K562 (cell line): ENCODE measurements at regions not wholly inside any gene's neighbourhood (a gene's known extent, or its start where the extent isn't known, plus 50 kb on each side); places are given as distances from the start of the nearest gene placed in this dataset.

ENCODE experiments used
- CREB3L1 ChIP-seq: fragments of 450-650 bp; IDR thresholded peaks from 2 replicates; pipeline ENCODE4 v1.6.1; 2014; ENCODE audit warnings: low read depth, mild to moderate bottlenecking, moderate library complexity, borderline replicate concordance
- FOXA1 ChIP-seq: fragments of 450-650 bp; IDR thresholded peaks from 2 replicates; pipeline ENCODE4 v1.6.1; 2016; ENCODE audit warnings: mild to moderate bottlenecking, borderline replicate concordance
- HNRNPLL ChIP-seq: fragments of 200-400 bp; formaldehyde crosslinking; IDR thresholded peaks from 2 replicates; pipeline ENCODE4 v1.6.1; 2017; ENCODE audit warnings: low read length, low read depth, mild to moderate bottlenecking; ENCODE audit not compliant: poor library complexity, severe bottlenecking
- HNRNPUL1 ChIP-seq: fragments of 200-400 bp; formaldehyde crosslinking; IDR thresholded peaks from 2 replicates; pipeline ENCODE4 v1.6.1; 2017; ENCODE audit warnings: low read length
- IRF1 ChIP-seq: sonication (generic); formaldehyde crosslinking; IDR thresholded peaks from 2 replicates; pipeline ENCODE4 v1.8.0; 2022; ENCODE audit warnings: missing genetic modification reagents, mild to moderate bottlenecking, borderline replicate concordance
- NELFE ChIP-seq: IDR thresholded peaks from 2 replicates; pipeline ENCODE4 v1.6.1; 2011; ENCODE audit warnings: mild to moderate bottlenecking; ENCODE audit not compliant: insufficient read depth, insufficient read length
- NFIX ChIP-seq: fragments of 250-450 bp; sonication (Bioruptor Pico); IDR thresholded peaks from 2 replicates; pipeline ENCODE4 v1.4.0; 2020; ENCODE audit warnings: low read depth, mild to moderate bottlenecking, moderate library complexity
- ZKSCAN3 ChIP-seq: fragments of 250-450 bp; sonication (Bioruptor Pico); IDR thresholded peaks from 2 replicates; pipeline ENCODE4 v1.4.0; 2020
- ZNF140 ChIP-seq: fragments of 250-450 bp; sonication (Bioruptor Pico); IDR thresholded peaks from 2 replicates; pipeline ENCODE4 v1.8.0; 2021; ENCODE audit warnings: moderate library complexity, mild to moderate bottlenecking, inconsistent platforms
- ZNF263 ChIP-seq: sonication (generic); formaldehyde crosslinking; IDR thresholded peaks from 2 replicates; pipeline ENCODE4 v1.8.0; 2022; ENCODE audit warnings: mild to moderate bottlenecking, missing genetic modification reagents, borderline replicate concordance
- ZNF609 ChIP-seq: sonication (generic); formaldehyde crosslinking; IDR thresholded peaks from 2 replicates; pipeline ENCODE4 v1.8.1; 2023; ENCODE audit warnings: missing genetic modification reagents, mild to moderate bottlenecking, borderline replicate concordance

- TF ChIP-seq HNRNPUL1, result no peak
- TF ChIP-seq FOXA1, result no peak
- TF ChIP-seq ZNF609 (CRISPR knock-in tag), result peak; percentile 93; the same call in 1 of the 2 replicates
- TF ChIP-seq NFIX (CRISPR knock-in tag), result no peak
- no peak for TF ChIP-seq ZNF263 (CRISPR knock-in tag)
- TF ChIP-seq ZNF140 (CRISPR knock-in tag), result no peak
- no peak for TF ChIP-seq NELFE
- no peak for TF ChIP-seq ZKSCAN3 (CRISPR knock-in tag)
- TF ChIP-seq IRF1, result no peak
- TF ChIP-seq HNRNPLL, result no peak
- TF ChIP-seq CREB3L1, result no peak
Measured at GRCh38 chr12:92403210-92404175, 257.8 kb upstream of the BTG1 start (continued).
